ENCODE measurements at regions not wholly inside any gene's neighbourhood (a gene's known extent, or its start where the extent isn't known, plus 50 kb on each side); places are given as distances from the start of the nearest gene placed in this dataset.

- Histone ChIP-seq H3K36me3 (ENCODE audit: insufficient read depth, low read length) (no peaks in the 10 kb centered on the region), H3K4me2 (ENCODE audit: low read length) (no peak overlapping the region), H2AFZ (ENCODE audit: low read length) (no peak overlapping the region), H3K27ac (ENCODE audit: low read depth, low read length, poor library complexity, severe bottlenecking) (no peak overlapping the region), H3K9me2 (ENCODE audit: insufficient read depth, low read length) (no peaks in the 10 kb centered on the region), H3K4me1 (ENCODE audit: insufficient read depth, low read length, poor library complexity, severe bottlenecking) (no peaks in the 10 kb centered on the region), H3K9me3 (ENCODE audit: low read length) (no peaks in the 10 kb centered on the region), H4K20me1 (ENCODE audit: insufficient read depth, low read length) (no peaks in the 10 kb centered on the region), H3K4me3 (ENCODE audit: low read depth, low read length, poor library complexity, severe bottlenecking) (no peak overlapping the region), H3K79me2 (ENCODE audit: insufficient read depth, low read depth, low read length) (no peaks in the 10 kb centered on the region)
- POLR2A ChIA-PET: interaction anchor here (0.6 kb wide), 1 partner anchor 41 kb away, joined by 4 read pairs; no protein-coding TSS in a partner anchor
- CTCF ChIA-PET (ENCODE audit: unreplicated experiment): no interaction called here
- TF ChIP-seq CTCF (conservative IDR thresholded peaks at IDR 0.05; ENCODE audit: low read length): no peak
- TF ChIP-seq EZH2phosphoT487 (IDR thresholded peaks at IDR 0.05; ENCODE audit: borderline replicate concordance, low read depth, low read length): no peak
- DNase-seq (ENCODE audit: low spot score): no peak
- intact Hi-C loops (cut with micrococcal nuclease; ENCODE audit: unreplicated experiment): no loop called here
- no TSS peak for BruUV-seq (replicated peaks)
These were observed 279.1 kb upstream of the RAG2 start for GRCh38 chr11:36877149-36877548.

GRCh38 chr11:36876266-36876665, 278.2 kb upstream of the RAG2 start:
- Histone ChIP-seq H2AFZ (ENCODE audit: low read length) (no peak overlapping the region), H3K27ac (ENCODE audit: low read depth, low read length, poor library complexity, severe bottlenecking) (no peak overlapping the region), H3K79me2 (ENCODE audit: insufficient read depth, low read depth, low read length) (no peaks in the 10 kb centered on the region), H3K4me1 (ENCODE audit: insufficient read depth, low read length, poor library complexity, severe bottlenecking) (no peaks in the 10 kb centered on the region), H3K4me3 (ENCODE audit: low read depth, low read length, poor library complexity, severe bottlenecking) (no peak overlapping the region), H3K4me2 (ENCODE audit: low read length) (no peak overlapping the region), H4K20me1 (ENCODE audit: insufficient read depth, low read length) (no peaks in the 10 kb centered on the region), H3K9me3 (ENCODE audit: low read length) (no peaks in the 10 kb centered on the region), H3K9me2 (ENCODE audit: insufficient read depth, low read length) (no peaks in the 10 kb centered on the region), H3K36me3 (ENCODE audit: insufficient read depth, low read length) (no peaks in the 10 kb centered on the region)
- TF ChIP-seq CTCF (conservative IDR thresholded peaks at IDR 0.05; ENCODE audit: low read length) (no peak), EZH2phosphoT487 (IDR thresholded peaks at IDR 0.05; ENCODE audit: borderline replicate concordance, low read depth, low read length) (no peak)
- no peak for DNase-seq (ENCODE audit: low spot score)
- BruUV-seq (replicated peaks): no TSS peak
- intact Hi-C loops (cut with micrococcal nuclease; ENCODE audit: unreplicated experiment): no loop called here
- POLR2A ChIA-PET: no interaction called here
- CTCF ChIA-PET (ENCODE audit: unreplicated experiment): no interaction called here

- no peak overlapping the region for H3K4me2 ChIP-seq (ENCODE audit: low read length)
- H3K79me2 ChIP-seq (ENCODE audit: insufficient read depth, low read depth, low read length): no peaks in the 10 kb centered on the region
- POLR2A ChIA-PET: no interaction called here
- H3K4me1 ChIP-seq (ENCODE audit: insufficient read depth, low read length, poor library complexity, severe bottlenecking): no peaks in the 10 kb centered on the region
- H3K9me2 ChIP-seq (ENCODE audit: insufficient read depth, low read length): no peaks in the 10 kb centered on the region
- intact Hi-C loops (cut with micrococcal nuclease; ENCODE audit: unreplicated experiment): no loop called here
- no peak overlapping the region for H3K4me3 ChIP-seq (ENCODE audit: low read depth, low read length, poor library complexity, severe bottlenecking)
- CTCF ChIA-PET (ENCODE audit: unreplicated experiment): no interaction called here
- H3K9me3 ChIP-seq (ENCODE audit: low read length): no peaks in the 10 kb centered on the region
- DNase-seq (ENCODE audit: low spot score): no peak
- no TSS peak for BruUV-seq (replicated peaks)
- H3K36me3 ChIP-seq (ENCODE audit: insufficient read depth, low read length): no peaks in the 10 kb centered on the region
- H2AFZ ChIP-seq (ENCODE audit: low read length): no peak overlapping the region
- no peaks in the 10 kb centered on the region for H4K20me1 ChIP-seq (ENCODE audit: insufficient read depth, low read length)
- no peak overlapping the region for H3K27ac ChIP-seq (ENCODE audit: low read depth, low read length, poor library complexity, severe bottlenecking)
- no peak for TF ChIP-seq CTCF (conservative IDR thresholded peaks at IDR 0.05; ENCODE audit: low read length)
- no peak for TF ChIP-seq EZH2phosphoT487 (IDR thresholded peaks at IDR 0.05; ENCODE audit: borderline replicate concordance, low read depth, low read length)
These were observed 276.3 kb upstream of the RAG2 start for GRCh38 chr11:36874291-36874690.

All from OCI-LY7 (cell line).